ENCODE measurements at regions not wholly inside any gene's neighbourhood (a gene's known extent, or its start where the extent isn't known, plus 50 kb on each side); places are given as distances from the start of the nearest gene placed in this dataset.
"Not testable (repeated sequence)": the region's sequence is repeated elsewhere in the genome, so short reads cannot be mapped to it uniquely, and the experiment has no call there.

DNA sequence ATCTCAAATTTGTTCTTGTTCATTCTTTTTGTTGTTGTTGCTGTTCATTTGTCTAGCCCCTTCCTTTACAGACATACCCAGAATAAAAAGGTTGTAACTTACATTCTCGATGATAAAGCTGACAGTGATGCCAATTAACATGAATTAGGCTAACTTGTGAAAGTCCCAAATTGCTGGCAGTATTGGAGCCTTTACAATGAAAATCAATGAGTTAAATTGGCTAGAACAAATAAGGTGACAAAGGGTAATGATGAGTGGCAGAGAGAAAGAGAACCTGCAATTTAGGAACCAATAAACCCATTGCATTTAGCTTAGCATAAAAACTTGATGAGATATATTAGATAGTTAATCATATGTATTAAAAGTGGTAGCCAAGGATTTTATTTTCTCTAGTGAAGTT lies 521.0 kb downstream of the ADCYAP1 start:
- DNase-seq: no peak

DNA sequence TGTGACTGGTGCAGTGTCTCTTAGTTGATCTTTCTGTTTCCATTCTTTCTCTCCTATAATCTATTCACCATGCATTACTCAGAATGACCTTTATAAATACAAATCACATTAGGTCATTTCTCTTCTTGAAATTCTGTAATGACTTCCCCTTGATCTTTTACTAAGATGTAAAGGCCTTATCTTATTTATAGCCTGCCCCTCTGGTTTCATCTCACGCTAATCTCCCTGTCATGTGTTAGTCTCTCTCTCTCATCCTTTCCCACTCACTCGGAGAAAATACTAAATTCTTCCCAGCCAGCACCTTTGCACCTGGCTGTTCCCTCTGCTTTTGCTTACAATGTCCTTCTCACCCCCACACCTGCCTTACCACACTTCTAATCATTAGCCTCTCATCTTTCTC lies 530.8 kb downstream of the ADCYAP1 start:
- DNase-seq: no peak

DNA sequence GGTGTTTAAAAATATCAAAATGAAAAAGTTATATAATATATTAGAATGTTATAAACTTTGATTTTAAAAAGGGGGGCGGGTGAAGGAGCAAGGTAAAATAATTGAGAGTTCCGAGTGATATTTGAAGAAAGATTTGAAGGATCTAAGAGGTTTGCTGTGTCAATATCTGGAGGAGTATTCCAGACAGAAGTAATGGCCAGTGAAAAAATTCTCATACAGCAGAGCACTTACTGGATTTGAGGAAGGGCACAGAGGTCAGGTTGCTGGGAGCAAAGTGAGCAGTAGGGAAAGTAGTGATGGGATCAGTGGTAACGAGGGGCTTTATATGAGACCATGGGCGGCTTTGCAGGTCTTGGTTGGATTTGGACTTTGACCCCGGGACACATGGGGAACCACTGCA lies 531.5 kb downstream of the ADCYAP1 start:
- DNase-seq: no peak

DNA sequence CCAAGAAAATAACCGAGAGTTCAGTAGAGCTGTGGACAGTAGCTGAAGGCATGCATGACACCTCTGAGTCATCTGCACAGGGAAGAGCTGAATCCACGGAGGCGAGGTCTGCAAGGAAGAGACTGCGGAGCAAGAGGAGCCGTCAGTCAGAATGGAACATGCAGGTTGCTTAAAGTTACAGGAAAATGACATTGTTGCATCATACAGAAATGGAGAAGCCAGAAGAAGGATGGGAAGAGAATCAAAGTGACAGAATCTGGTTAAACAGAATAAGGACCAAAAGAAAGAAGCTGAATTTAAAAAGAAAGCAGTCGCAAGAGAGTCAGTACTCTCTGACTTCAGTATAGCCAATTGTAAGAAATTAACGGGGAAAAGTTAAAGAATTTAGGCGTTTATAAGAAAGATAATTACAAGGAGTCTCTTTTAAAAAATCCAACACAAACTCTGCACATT lies 533.8 kb downstream of the ADCYAP1 start:
- no peak for DNase-seq

DNA sequence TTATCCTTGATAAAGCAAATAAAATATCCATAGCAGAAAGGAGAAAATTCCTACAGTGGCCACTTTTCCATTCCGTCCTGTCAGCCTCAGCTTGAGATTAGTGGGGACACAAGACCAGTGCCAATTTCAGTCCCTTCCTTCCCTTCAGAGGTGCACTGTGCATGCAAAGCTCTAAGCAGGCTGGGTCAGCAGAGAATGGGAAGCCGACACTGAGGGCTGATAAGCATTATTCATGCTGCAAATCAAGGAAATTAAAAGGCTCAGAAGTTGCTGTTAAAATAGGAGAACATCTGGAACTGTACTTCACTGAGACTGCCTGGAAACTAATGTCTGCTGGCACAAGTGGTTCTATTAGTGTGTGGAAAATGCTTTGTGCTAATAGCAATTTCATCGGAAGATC lies 534.3 kb downstream of the ADCYAP1 start:
- DNase-seq: no peak

DNA sequence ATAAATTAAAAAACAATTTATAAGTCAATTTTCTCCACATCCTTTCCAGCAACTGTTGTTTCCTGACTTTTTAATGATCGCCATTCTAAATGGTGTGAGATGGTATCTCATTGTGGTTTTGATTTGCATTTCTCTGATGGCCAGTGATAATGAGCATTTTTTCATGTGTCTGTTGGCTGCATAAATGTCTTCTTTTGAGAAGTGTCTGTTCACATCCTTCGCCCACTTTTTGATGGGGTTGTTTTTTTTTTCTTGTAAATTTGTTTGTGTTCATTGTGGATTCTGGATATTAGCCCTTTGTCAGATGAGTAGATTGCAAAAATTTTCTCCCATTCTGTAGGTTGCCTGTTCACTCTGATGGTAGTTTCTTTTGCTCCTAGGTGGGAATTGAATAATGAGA lies 539.4 kb downstream of the ADCYAP1 start:
- not testable (repeated sequence) for DNase-seq

DNA sequence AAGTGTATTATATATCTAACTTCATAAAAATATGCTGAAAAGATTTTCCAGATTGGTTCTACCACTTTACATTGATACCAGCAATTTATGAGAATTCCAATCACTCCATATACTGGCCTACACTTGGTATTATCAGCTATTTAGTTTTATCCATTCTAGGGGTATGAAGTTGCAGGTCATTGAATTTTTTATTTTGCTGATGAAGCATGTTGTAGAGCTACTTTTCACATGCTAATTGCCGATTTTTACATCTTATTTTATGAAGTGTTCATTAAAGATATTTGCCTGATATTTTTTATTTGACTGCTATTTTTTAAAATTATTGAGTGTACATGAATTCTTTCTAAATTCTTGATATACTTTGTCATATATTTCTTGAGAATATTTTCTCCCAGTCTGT lies 542.1 kb downstream of the ADCYAP1 start:
- DNase-seq: no peak

DNA sequence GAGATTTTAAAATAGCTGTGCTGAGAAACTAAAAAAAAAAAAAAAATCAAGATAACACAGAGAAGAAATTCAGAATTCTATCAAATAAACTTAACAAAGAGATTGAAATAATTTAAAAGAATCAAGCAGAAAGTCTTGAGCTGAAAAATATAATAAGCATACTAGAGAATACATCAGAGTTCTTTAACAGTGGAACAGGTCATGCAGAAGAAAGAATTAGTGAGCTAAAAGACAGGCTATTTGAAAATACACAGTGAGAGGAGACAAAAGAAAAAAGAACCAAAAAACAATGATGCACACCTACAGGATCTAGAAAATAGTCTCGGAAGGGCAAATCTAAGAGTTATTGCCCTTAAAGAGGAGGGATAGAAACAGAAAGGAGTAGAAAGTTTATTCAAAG lies 548.1 kb downstream of the ADCYAP1 start:
- no peak for DNase-seq

DNA sequence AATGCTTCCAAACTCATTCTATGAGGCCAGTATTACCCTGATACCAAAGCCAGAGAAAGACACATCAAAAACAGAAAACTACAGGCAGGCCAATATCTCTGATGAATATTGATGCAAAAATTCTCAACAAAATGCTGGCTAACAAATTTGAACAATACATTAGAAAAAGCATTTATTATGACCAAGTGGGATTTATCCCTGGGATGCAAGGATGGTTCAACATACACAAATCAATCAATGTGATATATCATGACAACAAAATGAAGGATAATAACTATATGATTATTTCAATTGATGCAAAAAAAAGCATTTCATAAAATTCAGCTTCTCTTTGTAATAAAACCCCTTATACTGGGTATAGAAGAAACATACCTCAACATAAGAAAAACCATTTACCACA lies 550.9 kb downstream of the ADCYAP1 start:
- no peak for DNase-seq

DNA sequence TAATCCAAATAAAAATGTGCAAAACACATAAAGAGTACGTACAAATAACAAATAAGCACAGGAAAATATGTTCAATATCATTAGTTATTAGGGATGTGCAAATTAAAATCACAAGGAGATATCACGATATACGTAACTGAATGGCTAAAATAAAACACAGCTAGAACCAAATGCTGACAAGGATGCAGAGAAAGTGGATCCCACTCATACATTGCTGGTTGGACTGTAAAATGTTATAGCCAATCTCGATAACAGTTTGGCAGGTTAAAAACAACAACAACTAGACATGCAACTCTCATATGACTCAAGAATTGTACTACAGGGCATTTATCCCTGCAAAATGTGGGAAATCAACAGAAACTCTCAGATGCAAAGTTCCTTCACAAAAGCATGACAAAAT lies 553.9 kb downstream of the ADCYAP1 start:
- no peak for DNase-seq

DNA sequence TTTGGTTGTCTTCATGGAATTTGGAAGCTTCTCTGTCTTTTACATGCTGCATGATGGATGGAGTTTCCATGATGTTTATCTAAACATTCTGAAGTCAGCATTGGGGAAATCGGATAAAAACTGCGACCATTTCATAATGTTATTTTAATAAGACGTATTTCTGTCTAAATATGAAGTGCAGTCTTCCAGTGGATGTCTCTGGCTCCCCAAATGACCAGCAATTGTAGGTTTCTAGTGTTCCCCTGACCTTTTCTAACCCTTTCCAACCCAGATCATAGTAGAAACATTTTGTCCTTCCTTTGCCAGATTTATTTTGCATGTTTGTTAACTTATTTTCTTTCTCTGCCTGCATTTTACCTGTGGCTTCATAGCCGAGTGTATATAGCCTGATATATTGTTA lies 559.3 kb downstream of the ADCYAP1 start:
- DNase-seq: no peak

DNA sequence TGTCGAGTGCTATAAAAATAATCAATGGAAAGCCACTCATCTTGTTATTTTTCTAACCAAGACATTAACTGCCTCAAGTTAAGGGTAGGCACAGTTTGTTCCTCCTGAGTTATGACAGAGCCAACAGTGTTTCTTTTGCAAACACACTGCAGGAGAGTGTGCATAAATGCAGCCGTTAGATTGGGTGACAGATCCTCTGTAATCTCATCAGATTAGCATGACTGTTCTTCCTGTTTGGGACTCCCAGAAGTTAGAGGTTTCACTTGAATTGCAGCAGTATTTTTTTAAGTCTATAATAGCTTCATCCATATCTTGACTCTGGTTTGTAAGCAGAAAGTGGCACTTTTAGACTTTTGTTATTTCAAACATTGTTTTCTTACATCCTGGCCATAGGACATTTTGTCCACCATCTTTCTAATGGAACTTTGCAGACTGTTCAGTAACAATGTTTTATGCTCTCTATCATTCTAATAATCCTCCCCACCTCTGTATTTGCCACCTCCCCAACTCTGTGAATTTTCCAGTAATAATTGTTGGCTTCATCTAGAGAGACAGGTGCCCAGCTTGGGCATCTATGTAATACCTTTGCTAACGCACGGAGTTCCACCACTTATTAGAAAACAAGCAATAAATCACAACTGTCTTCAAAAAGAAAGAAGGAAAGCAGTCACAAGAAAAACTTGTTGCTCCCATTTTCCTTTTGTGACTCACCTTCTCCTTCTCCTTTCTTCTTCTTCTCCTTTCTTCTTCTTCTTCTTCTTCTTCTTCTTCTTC lies 560.0 kb downstream of the ADCYAP1 start:
- no peak for DNase-seq

DNA sequence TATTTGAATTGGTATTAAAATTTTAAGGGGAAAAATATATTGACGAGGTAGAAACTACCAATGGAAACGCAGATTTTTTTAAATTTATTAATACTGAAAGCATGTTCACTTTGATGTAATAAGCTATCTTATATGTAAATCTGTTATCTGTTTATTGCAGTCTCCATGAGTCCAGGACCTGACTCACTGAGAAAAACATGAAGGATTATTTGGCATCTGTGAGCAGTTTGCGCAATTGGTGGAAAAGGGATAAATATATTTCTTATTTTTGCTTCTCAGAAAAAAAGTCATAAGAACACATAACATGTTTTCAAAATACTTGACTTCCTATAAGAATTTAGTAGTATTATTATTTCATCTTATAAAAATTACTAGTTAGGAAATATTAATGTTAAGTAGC lies 561.4 kb downstream of the ADCYAP1 start:
- DNase-seq: no peak

DNA sequence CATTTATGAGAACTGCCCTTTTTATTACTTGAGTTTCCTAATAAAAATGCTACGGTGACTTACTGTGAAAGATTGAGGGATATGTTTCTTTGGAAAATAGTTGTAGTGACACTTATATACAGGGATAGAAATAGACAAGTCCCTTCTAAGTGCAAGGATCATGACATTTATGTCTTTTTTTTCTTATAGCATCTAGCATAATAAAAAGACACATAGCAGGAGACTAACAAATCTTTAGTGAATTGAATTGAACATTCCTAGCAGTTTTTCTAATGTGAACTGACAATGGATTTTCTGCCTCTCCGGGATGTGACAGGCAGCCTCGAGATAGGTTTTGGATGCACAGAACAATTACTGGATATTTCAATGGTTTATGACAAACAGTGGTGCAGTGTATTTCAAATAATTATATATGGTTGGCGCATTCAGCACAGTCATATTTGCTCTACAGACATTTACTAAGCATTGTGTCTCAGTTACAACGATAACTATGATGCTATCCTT lies 562.8 kb downstream of the ADCYAP1 start:
- no peak for DNase-seq

DNA sequence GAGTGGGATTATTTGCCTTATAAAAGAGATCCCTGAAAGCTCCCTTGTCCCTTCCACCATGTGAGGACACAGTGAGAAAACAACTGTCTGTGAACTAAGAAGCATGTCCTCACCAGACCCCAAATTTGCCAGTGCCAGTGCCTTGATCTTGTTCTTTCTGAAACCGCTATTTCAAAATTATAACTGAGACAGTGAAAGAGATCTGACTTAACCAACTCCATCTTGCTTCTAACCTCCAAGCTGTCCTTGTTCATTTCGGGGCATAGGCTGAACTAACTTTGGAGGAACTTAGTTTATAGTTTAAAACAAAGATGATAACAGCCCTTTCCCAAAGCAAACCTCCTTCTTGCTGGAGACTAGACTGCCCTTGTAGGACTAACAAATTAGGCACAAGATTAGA lies 563.9 kb downstream of the ADCYAP1 start:
- no peak for DNase-seq

DNA sequence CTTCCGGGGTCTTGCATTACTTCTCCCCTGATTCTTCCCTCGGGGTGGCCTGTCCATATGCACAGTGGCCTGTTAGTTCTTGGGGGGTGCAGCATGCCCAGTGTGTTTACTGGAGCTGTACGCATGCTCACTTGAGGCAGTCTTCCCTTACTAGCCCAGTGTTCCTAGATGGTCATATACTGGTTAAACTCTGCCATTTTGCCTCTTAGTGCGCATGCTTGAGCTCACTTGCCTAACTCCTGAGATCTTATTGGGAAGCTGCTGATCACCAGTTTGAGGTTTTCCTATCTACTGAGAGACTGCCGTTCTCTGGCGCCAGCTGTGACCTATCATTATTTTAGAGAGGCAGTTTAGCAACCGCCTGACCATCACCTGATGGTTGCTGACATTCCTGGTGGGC lies 571.2 kb downstream of the ADCYAP1 start:
- no peak for DNase-seq

DNA sequence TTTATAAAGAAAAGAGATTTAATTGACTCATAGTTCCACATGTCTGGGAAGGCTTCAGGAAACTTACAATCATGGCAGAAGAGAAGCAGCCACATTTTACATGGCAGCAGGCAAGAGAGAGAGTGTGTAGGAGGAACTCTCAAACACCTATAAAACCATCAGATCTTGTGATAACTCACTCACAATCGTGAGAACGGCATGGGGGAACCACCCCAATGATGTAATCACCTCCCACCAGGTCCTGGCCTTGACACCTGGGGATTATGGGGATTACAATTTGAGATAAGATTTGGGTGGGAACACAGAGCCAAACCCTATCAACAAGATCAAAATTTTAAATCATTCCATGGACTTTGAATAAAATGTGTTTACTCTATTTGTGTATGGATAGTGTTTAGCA lies 575.6 kb downstream of the ADCYAP1 start:
- DNase-seq: no peak

DNA sequence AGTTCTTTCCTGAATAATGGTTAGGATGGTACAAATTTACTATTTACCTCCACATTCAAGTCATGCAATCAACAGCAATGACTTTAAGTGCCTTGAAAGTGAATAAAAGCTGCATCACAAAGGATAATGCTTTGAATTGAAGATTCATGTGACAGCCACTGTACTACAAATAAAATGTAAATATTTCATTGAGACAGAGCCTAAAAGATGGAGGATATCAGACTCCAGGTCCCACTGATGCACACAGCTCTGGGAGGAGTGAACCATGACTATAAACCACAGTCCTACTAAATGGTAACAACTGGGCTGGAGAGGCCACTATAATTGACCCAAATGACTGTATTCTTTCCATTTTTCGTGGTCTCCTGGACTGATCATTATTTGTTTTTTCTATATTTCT lies 576.9 kb downstream of the ADCYAP1 start:
- no peak for DNase-seq

DNA sequence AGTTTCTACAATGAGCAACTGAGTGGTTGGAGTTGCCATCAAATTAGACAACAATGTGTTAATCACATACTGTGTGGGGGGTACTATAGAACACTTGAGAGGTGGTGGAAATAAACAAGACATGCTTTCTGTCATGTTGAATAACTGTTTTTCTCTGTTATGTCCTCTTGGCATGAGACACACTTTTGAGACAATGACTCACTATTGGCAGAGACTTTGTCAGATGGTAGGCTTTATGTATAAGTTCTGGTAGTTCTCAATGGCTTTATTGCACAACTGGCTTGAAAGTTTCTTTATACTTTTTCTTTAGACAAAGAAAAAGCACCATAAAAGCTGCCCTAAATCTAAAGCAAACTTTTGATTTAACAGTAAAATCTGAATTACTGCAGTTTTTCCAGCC lies 578.7 kb downstream of the ADCYAP1 start:
- DNase-seq: no peak

DNA sequence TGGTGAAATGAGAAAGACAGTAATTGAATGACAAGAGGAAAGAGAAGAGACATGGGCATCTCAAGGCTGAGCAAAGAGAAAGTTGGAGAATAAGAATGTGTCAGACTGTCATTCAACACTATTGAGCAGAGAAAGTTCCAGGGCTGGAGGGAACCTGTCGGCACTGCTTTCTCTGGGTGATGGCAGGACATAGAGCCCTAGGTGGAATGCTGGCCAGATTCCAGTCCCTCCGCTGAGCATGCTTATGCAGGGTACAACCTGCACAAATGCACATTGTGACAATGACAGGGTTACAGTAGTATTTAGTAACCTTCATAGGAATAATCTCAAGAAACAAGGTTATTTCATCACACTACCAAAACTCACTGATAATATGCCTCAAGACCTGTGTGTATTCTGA lies 582.8 kb downstream of the ADCYAP1 start:
- DNase-seq: no peak

DNA sequence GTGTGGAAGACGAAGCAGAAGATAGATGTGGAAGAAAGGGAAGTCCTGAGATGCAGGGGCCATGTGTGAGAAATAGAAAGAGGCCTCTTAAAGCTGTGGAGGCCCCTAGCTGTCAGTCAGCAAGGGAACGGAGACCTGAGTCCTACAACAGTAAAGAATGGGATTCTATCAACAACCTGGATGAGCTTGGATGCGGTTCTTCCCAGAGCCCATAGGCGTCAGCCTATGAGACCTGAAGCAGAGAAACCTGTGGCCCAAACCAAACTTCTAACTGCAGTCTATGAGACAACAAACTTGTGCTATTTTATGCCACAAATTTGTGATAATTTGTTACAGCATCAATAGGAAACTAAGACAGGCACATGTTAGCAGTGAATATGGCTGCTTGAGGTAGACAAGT lies 583.7 kb downstream of the ADCYAP1 start:
- DNase-seq: no peak

DNA sequence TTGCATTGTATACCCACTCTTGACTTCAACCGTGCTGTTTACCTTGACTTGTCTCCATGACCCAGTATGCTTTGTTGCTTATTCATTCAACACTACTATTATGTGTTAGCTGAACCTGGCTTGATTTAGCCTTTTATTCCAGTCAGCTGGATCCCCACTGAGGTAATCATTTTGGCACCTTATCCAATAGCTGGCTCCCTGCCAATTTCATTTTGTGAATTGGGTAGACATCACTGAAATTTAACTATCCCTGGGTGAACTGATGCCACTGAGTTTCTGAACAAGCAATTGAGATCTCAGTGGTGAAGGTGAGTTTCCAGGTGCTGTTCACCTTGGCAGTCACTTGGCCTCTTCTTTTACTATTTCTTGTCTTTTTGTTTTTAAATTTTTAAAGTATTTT lies 584.3 kb downstream of the ADCYAP1 start:
- DNase-seq: no peak

DNA sequence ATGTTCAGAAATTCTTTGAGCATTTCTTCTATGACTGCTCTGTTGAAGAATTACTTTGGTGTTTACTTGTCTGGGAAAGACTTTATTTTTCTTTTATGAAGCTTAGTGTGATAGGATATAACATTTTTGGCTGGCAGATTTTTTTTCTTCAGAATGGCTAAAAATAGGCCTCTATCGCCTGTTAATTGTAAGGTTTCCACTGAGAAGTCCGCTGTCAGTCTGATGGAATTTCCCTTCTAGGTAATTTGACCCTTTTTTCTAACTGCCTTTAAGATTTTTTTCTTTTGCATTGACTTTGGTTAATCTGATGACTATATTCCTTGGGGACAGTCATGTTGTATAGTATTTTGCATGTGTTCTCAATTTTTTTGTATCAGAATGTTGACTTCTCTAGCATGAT lies 590.7 kb downstream of the ADCYAP1 start:
- DNase-seq: no peak

DNA sequence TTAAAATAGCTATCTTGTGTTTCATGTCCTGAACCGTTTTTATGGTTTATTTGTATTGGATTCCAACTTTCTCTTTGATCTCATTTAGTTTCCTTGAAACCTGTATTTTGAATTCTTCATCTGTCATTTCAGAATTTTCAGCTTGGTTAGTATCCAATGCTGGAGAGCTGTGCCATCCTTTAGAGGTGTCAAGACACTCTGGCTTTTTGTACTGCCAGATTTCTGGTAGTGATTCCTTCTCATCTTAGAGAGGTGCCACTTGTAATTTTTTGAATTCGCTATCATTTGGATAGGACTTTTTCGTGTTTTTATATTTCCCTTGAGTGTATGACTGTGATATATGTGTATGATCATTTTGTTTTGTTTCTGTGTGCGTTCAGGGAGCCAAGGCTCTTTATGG lies 591.4 kb downstream of the ADCYAP1 start:
- no peak for DNase-seq

DNA sequence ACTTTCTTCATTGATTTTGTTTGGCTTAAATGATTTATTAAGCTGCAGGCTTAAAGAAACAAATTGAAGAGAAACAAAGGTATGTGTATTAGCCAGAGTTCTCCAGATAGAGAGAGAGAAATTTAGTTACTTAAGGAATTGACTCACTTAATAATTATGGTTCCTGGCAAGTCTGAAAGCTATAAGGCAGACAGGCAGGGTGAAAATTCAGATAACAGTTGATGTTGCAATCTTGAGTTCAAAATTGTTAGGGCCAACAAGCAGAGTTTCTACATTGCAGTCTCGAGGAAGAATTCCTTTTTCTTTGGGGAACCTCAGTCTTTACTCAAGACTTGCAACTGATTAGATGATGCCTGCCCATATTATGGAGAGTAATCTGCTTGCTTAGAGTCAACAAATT lies 593.5 kb downstream of the ADCYAP1 start:
- DNase-seq: no peak

Data from stimulated activated naive CD4-positive, alpha-beta T cell (primary cell).